ENCODE measurements at regions not wholly inside any gene's neighbourhood (a gene's known extent, or its start where the extent isn't known, plus 50 kb on each side); places are given as distances from the start of the nearest gene placed in this dataset.

GRCh38 chr17:55887531-55887930 is 136.7 kb downstream of the PCTP start:
- no peak for TF ChIP-seq POLR2AphosphoS5 (IDR thresholded peaks at IDR 0.05; ENCODE audit: borderline replicate concordance, low read depth, low read length)
- no peak for TF ChIP-seq EZH2 (IDR thresholded peaks at IDR 0.05)
- TF ChIP-seq FOXP2 (optimal IDR thresholded peaks at IDR 0.05; ENCODE audit: control extremely low read depth, extremely low read length, insufficient read depth): no peak
